H1 (cell line): ENCODE measurements at regions not wholly inside any gene's neighbourhood (a gene's known extent, or its start where the extent isn't known, plus 50 kb on each side); places are given as distances from the start of the nearest gene placed in this dataset.

Experiments
- CTCF ChIA-PET: fragments of 300-600 bp; sonication (Branson Sonifier 250); formaldehyde crosslinking; loops from one replicate; lab custom pipeline; 2021; ENCODE audit not compliant: partially characterized antibody; lab: Charles Lee
- POLR2A ChIA-PET: fragments of 300-600 bp; sonication (Branson Sonifier 250); formaldehyde crosslinking; loops from one replicate; lab custom pipeline; 2021; ENCODE audit warnings: inconsistent platforms; ENCODE audit not compliant: partially characterized antibody; lab: Charles Lee
- DNase-seq, 2 experiments: peaks; one replicate each; pipeline versions ENCODE4 v3.0.0 to v3.0.0-alpha.2; 2010 to 2022; ENCODE audit warnings: low spot score in 2 of 2, low read depth in 1 of 2, mixed read lengths in 1 of 2
- FAIRE-seq: peaks from 2 replicates; lab custom pipeline; 2011; peaks lifted over from hg19 to GRCh38; lab: Jason Lieb, UNC
- H2AFZ ChIP-seq: 2 replicates; pipeline ENCODE4 v1.8.1; 2012; ENCODE audit warnings: low read length, inconsistent platforms
- H2AK5ac ChIP-seq: 2 replicates; pipeline ENCODE4 v1.6.1; 2013; ENCODE audit warnings: low read depth, low read length
- H2BK120ac ChIP-seq: replicated peaks from 2 replicates; pipeline ENCODE3; 2013; ENCODE audit warnings: low read depth, low read length, inconsistent platforms
- H2BK12ac ChIP-seq: 2 replicates; pipeline ENCODE4 v1.6.1; 2013; ENCODE audit warnings: low read depth, low read length
- H2BK15ac ChIP-seq: 2 replicates; pipeline ENCODE4 v1.6.1; 2013; ENCODE audit warnings: low read length
- H2BK20ac ChIP-seq: 2 replicates; pipeline ENCODE4 v1.6.1; 2013; ENCODE audit warnings: low read length
- H2BK5ac ChIP-seq: 2 replicates; pipeline ENCODE4 v1.6.1; 2013; ENCODE audit warnings: low read depth, low read length
- H3K14ac ChIP-seq: 2 replicates; pipeline ENCODE4 v1.6.1; 2013; ENCODE audit warnings: inconsistent platforms; ENCODE audit not compliant: insufficient read length
- H3K18ac ChIP-seq: 2 replicates; pipeline ENCODE4 v1.6.1; 2013; ENCODE audit warnings: low read length; ENCODE audit errors: extremely low read depth
- H3K23ac ChIP-seq: 2 replicates; pipeline ENCODE4 v1.6.1; 2013; ENCODE audit warnings: inconsistent platforms; ENCODE audit not compliant: insufficient read length
- H3K23me2 ChIP-seq: 2 replicates; pipeline ENCODE4 v1.6.1; 2013; ENCODE audit warnings: low read depth, low read length
- H3K27ac ChIP-seq: 2 replicates; pipeline ENCODE4 v1.6.1; 2011; ENCODE audit warnings: low read depth, low read length, inconsistent platforms
- H3K27me3 ChIP-seq, 4 experiments: replicated peaks in 1 of 4; 1 replicate in 1 of 4; 2 replicates in 3 of 4; pipeline versions ENCODE4 v1.6.1 to v1.8.1; 2011 to 2013; ENCODE audit warnings: low read length in 3 of 4, mild to moderate bottlenecking in 3 of 4, inconsistent platforms in 2 of 4, mixed read lengths in 2 of 4, moderate library complexity in 1 of 4; ENCODE audit not compliant: control insufficient read depth in 3 of 4, insufficient read depth in 3 of 4; ENCODE audit errors: extremely low read depth in 1 of 4
- H3K36me3 ChIP-seq, 4 experiments: 2 replicates each; pipeline versions ENCODE4 v1.6.1 to v1.8.1; 2011 to 2013; ENCODE audit warnings: mild to moderate bottlenecking in 4 of 4, low read length in 3 of 4, moderate library complexity in 2 of 4, control low read depth in 1 of 4, inconsistent platforms in 1 of 4; ENCODE audit not compliant: insufficient read depth in 4 of 4, control insufficient read depth in 2 of 4
- H3K4ac ChIP-seq: replicated peaks from 2 replicates; pipeline ENCODE3; 2013; ENCODE audit warnings: low read length, low read depth, mixed read lengths, inconsistent platforms; ENCODE audit not compliant: insufficient read length
- H3K4me1 ChIP-seq, 4 experiments: replicated peaks in 1 of 4; 1 replicate in 1 of 4; 2 replicates in 3 of 4; pipeline versions ENCODE4 v1.6.1 to v1.8.1; 2011 to 2013; ENCODE audit warnings: low read length in 3 of 4, inconsistent platforms in 2 of 4, mixed read lengths in 1 of 4; ENCODE audit not compliant: insufficient read depth in 4 of 4, control insufficient read depth in 3 of 4
- H3K4me2 ChIP-seq, 2 experiments: 2 replicates each; pipeline versions ENCODE4 v1.6.1 to v1.8.1; 2011 to 2013; ENCODE audit warnings: low read depth in 2 of 2, low read length in 2 of 2, control low read depth in 1 of 2, inconsistent platforms in 1 of 2, mild to moderate bottlenecking in 1 of 2; ENCODE audit not compliant: insufficient read depth in 1 of 2
- H3K4me3 ChIP-seq, 4 experiments: fragments of 200-600, 300-600 bp in 1 of 4; sonication (generic), shearing (Covaris generic), sonication (Bioruptor Twin) in 1 of 4; 2 replicates each; pipeline versions ENCODE4 v1.5.1 to v1.8.1; 2011 to 2016; ENCODE audit warnings: low read length in 4 of 4, low read depth in 3 of 4, control low read depth in 2 of 4, inconsistent platforms in 2 of 4, mild to moderate bottlenecking in 2 of 4, mixed read lengths in 1 of 4, moderate library complexity in 1 of 4; ENCODE audit not compliant: insufficient read depth in 2 of 4; ENCODE audit errors: extremely low read depth in 1 of 4
- H3K56ac ChIP-seq: replicated peaks from 2 replicates; pipeline ENCODE3; 2013; ENCODE audit warnings: low read depth, mild to moderate bottlenecking, mixed read lengths, low read length, inconsistent platforms; ENCODE audit not compliant: insufficient read length
- H3K79me1 ChIP-seq: 2 replicates; pipeline ENCODE4 v1.6.1; 2013; ENCODE audit warnings: low read depth, low read length, control low read depth
- H3K79me2 ChIP-seq, 2 experiments: 2 replicates each; pipeline versions ENCODE4 v1.6.1 to v1.8.1; 2012 to 2013; ENCODE audit warnings: low read length in 2 of 2, mild to moderate bottlenecking in 2 of 2, inconsistent platforms in 1 of 2; ENCODE audit not compliant: insufficient read depth in 2 of 2, control insufficient read depth in 1 of 2
- H3K9ac ChIP-seq, 4 experiments: replicated peaks in 1 of 4; 1 replicate in 1 of 4; 2 replicates in 3 of 4; pipeline versions ENCODE4 v1.6.1 to v1.8.1; 2011 to 2013; ENCODE audit warnings: low read depth in 3 of 4, low read length in 3 of 4, control low read depth in 2 of 4, mild to moderate bottlenecking in 2 of 4, moderate library complexity in 2 of 4, inconsistent platforms in 1 of 4; ENCODE audit errors: extremely low read depth in 1 of 4
- H3K9me3 ChIP-seq, 2 experiments: 2 replicates each; pipeline versions ENCODE4 v1.6.1 to v1.8.1; 2012 to 2013; ENCODE audit warnings: mild to moderate bottlenecking in 2 of 2, moderate library complexity in 2 of 2, control low read depth in 1 of 2, inconsistent platforms in 1 of 2, low read depth in 1 of 2, low read length in 1 of 2, mixed read lengths in 1 of 2; ENCODE audit not compliant: insufficient read depth in 2 of 2
- H4K20me1 ChIP-seq, 2 experiments: replicated peaks in 1 of 2; 2 replicates each; pipeline versions ENCODE3 to v1.8.1; 2011 to 2013; ENCODE audit warnings: inconsistent platforms in 2 of 2, low read length in 2 of 2, mild to moderate bottlenecking in 1 of 2; ENCODE audit not compliant: insufficient read depth in 2 of 2, control insufficient read depth in 1 of 2
- H4K5ac ChIP-seq: 2 replicates; pipeline ENCODE4 v1.6.1; 2013; ENCODE audit warnings: low read length, low read depth, mixed read lengths, inconsistent platforms; ENCODE audit not compliant: insufficient read length
- H4K8ac ChIP-seq: 2 replicates; pipeline ENCODE4 v1.8.0; 2013; ENCODE audit warnings: mild to moderate bottlenecking, moderate library complexity, low read length, inconsistent platforms; ENCODE audit not compliant: insufficient read depth; ENCODE audit errors: extremely low read depth
- H4K91ac ChIP-seq: replicated peaks from 2 replicates; pipeline ENCODE3; 2013; ENCODE audit warnings: low read length, mixed read lengths, inconsistent platforms; ENCODE audit not compliant: insufficient read length
- CBX8 ChIP-seq: fragments of 300-800, 300-1000 bp; sonication (generic); IDR thresholded peaks from 2 replicates; pipeline ENCODE4 v1.7.1; 2016; ENCODE audit warnings: low read depth, low read length, borderline replicate concordance
- EP300 ChIP-seq, 2 experiments: IDR thresholded peaks; 1 replicate in 1 of 2; 2 replicates in 1 of 2; pipeline ENCODE4 v1.6.1; 2011 to 2012; ENCODE audit warnings: low read depth in 2 of 2, low read length in 2 of 2, mild to moderate bottlenecking in 2 of 2, borderline replicate concordance in 1 of 2, inconsistent platforms in 1 of 2, moderate library complexity in 1 of 2
- EZH2 ChIP-seq: fragments of 200-600 bp; sonication (generic); IDR thresholded peaks from 2 replicates; pipeline ENCODE4 v1.7.1; 2012; ENCODE audit warnings: low read depth, mild to moderate bottlenecking, moderate library complexity, low read length, inconsistent platforms; ENCODE audit not compliant: severe bottlenecking
- FOSL1 ChIP-seq: IDR thresholded peaks from 2 replicates; pipeline ENCODE4 v1.6.1; 2011; ENCODE audit warnings: mild to moderate bottlenecking, low read depth, low read length, moderate library complexity; ENCODE audit not compliant: insufficient read depth
- HDAC2 ChIP-seq, 2 experiments: fragments of 300-600 bp in 1 of 2; sonication (generic) in 1 of 2; IDR thresholded peaks; 2 replicates each; pipeline ENCODE4 v1.6.1; 2011 to 2012; ENCODE audit warnings: low read depth in 2 of 2, low read length in 2 of 2, mild to moderate bottlenecking in 2 of 2, moderate library complexity in 2 of 2, borderline replicate concordance in 1 of 2, inconsistent platforms in 1 of 2
- KDM1A ChIP-seq: fragments of 200-600, 300-600 bp; sonication (generic); IDR thresholded peaks from 2 replicates; pipeline ENCODE4 v1.7.1; 2016; ENCODE audit warnings: mild to moderate bottlenecking, low read length, borderline replicate concordance
- NANOG ChIP-seq: IDR thresholded peaks from 2 replicates; pipeline ENCODE4 v1.6.1; 2011; ENCODE audit warnings: low read length, low read depth, mild to moderate bottlenecking, inconsistent platforms; ENCODE audit not compliant: insufficient read depth, poor library complexity, severe bottlenecking
- POLR2A ChIP-seq, 2 experiments: IDR thresholded peaks; 1 replicate in 1 of 2; 2 replicates in 1 of 2; pipeline ENCODE4 v1.6.1; 2011; ENCODE audit warnings: low read depth in 2 of 2, low read length in 2 of 2, mild to moderate bottlenecking in 2 of 2; ENCODE audit errors: control extremely low read depth in 1 of 2
- POU5F1 ChIP-seq: IDR thresholded peaks from 2 replicates; pipeline ENCODE4 v1.6.1; 2011; ENCODE audit warnings: low read depth, mild to moderate bottlenecking, low read length, moderate library complexity
- RFX5 ChIP-seq: IDR thresholded peaks from 2 replicates; pipeline ENCODE4 v1.6.1; 2011; ENCODE audit warnings: low read depth, low read length, improper control_type of control experiment, borderline replicate concordance
- SIN3A ChIP-seq, 2 experiments: IDR thresholded peaks in 1 of 2; conservative IDR thresholded peaks in 1 of 2; 2 replicates each; pipeline ENCODE4 v1.6.1; 2011 to 2012; ENCODE audit warnings: low read length in 2 of 2, improper control_type of control experiment in 1 of 2, low read depth in 1 of 2, mild to moderate bottlenecking in 1 of 2
- SP1 ChIP-seq: IDR thresholded peaks from 2 replicates; pipeline ENCODE4 v1.6.1; 2011; ENCODE audit warnings: low read depth, low read length
- SP4 ChIP-seq: IDR thresholded peaks from 2 replicates; pipeline ENCODE4 v1.6.1; 2012; ENCODE audit warnings: low read length, inconsistent platforms
- TCF12 ChIP-seq: IDR thresholded peaks from 2 replicates; pipeline ENCODE4 v1.6.1; 2011; ENCODE audit warnings: low read depth, mild to moderate bottlenecking, low read length
- WGBS, 2 experiments: shearing (Covaris generic) in 1 of 2; methylation state at CpG; one replicate each; pipeline versions ENCODE4 v1.1.6 to v1.1.7; 2013 to 2015; ENCODE audit warnings: low lambda C conversion rate in 2 of 2, mixed read lengths in 2 of 2, inconsistent platforms in 1 of 2, low coverage in 1 of 2, missing lambda C conversion rate in 1 of 2; ENCODE audit not compliant: insufficient replicate concordance in 2 of 2, insufficient coverage in 1 of 2, insufficient read length in 1 of 2; ENCODE audit errors: extremely low coverage in 1 of 2, missing lambda C conversion rate in 1 of 2; 5-methylcytosine and 5-hydroxymethylcytosine counted together

DNA sequence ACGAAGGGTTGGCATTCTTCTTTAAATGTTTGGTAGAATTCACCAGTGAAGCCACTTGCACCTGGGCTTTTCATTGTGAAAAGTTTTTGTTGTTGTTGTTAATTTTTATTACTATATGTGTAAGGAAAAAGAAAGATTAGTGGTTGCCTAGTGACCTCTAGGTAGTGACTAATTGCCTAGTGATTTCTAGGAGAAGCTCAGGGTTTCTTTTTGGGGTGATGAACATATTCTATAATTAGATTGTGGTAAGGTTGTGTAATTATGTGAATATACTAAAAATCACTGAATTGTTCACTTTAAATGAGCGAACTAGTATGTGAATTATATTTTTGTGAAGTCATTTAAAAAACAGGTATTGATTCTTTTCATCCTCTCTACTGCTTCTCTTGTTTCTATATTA lies 123.8 kb upstream of the TMEM170B start:
- Histone ChIP-seq H2BK20ac (no peak overlapping the region), H3K56ac (no peak overlapping the region), H4K8ac (no peak overlapping the region), H3K27me3 (no peaks in the 10 kb centered on the region), H3K4me3 (no peak overlapping the region), H3K79me2 (no peaks in the 10 kb centered on the region), H4K5ac (no peak overlapping the region), H2BK5ac (no peak overlapping the region), H3K23me2 (no peaks in the 10 kb centered on the region), H4K20me1 (no peaks in the 10 kb centered on the region), H3K18ac (no peak overlapping the region), H3K27ac (no peak overlapping the region), H2AFZ (no peak overlapping the region), H2BK12ac (no peak overlapping the region), H3K14ac (no peak overlapping the region), H2AK5ac (no peak overlapping the region), H3K23ac (no peak overlapping the region), H2BK120ac (no peak overlapping the region), H3K36me3 (no peaks in the 10 kb centered on the region), H3K79me1 (no peaks in the 10 kb centered on the region), H3K9me3 (peaks cover 0 to 8% of the 10 kb centered on the region in 2 experiments; a peak in 2 of 4 replicates), H3K4me2 (no peak overlapping the region), H3K4me1 (no peaks in the 10 kb centered on the region), H3K9ac (no peak overlapping the region), H2BK15ac (no peak overlapping the region), H4K91ac (no peak overlapping the region), H3K4ac (no peak overlapping the region)
- ChIA-PET CTCF (interaction anchor here (1.9 kb wide), 1 partner anchor 13 kb away, joined by 4 read pairs; no protein-coding TSS in a partner anchor), POLR2A (no interaction called here)
- no peak for DNase-seq
- no peak for FAIRE-seq
- WGBS, 2 experiments: 98% methylated on average over 2 of the region's 2 CpGs; no CpG with 5 or more reads in 1 of the 2 experiments
- TF ChIP-seq EP300 (IDR thresholded peaks at IDR 0.05; ENCODE audit: borderline replicate concordance in 1 of 2, low read depth in 2 of 2, low read length in 2 of 2) (no peak), FOSL1 (no peak), POU5F1 (no peak), EZH2 (no peak), TCF12 (no peak), RFX5 (no peak), SP1 (no peak), HDAC2 (IDR thresholded peaks at IDR 0.05; ENCODE audit: borderline replicate concordance in 1 of 2, low read depth in 2 of 2, low read length in 2 of 2) (no peak), KDM1A (no peak), POLR2A (IDR thresholded peaks at IDR 0.05; ENCODE audit: control extremely low read depth in 1 of 2, low read depth in 2 of 2, low read length in 2 of 2) (no peak), CBX8 (no peak), SP4 (no peak), SIN3A (conservative IDR thresholded peaks at IDR 0.05 in 1 of 2, IDR thresholded peaks at IDR 0.05 in 1 of 2; ENCODE audit: low read depth in 1 of 2, low read length in 2 of 2) (no peak), NANOG (no peak)
